NCI-H748 (cell line): ENCODE measurements at regions not wholly inside any gene's neighbourhood (a gene's known extent, or its start where the extent isn't known, plus 50 kb on each side); places are given as distances from the start of the nearest gene placed in this dataset.
A peak's percentile ranks its signal among the peaks of the same experiment; 100 is the strongest.
"Not testable (repeated sequence)": the region's sequence is repeated elsewhere in the genome, so short reads cannot be mapped to it uniquely, and the experiment has no call there.

Source experiments
- DNase-seq: peaks from one replicate; lab custom pipeline; 2025; ENCODE audit not compliant: unreplicated experiment; lab: John Stamatoyannopoulos, UW

DNA sequence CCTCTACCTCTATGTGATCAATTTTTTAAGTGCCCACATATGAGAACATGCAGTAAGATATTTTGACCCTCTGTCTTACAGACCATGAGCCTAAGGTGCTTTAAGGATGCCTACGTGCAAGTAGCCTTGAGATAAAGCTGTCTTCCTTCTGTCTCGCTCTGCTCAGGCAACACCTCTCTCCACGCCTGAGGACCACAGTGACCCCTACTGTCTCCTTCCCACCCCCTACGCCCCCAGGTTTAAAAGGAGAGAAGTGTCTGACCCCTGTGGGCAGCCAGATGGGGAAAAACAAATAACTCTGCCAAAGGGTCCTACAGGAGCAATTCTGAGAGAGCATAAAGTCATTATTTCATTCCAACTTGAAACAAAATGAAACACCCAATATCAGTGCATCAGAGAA is 286.4 kb upstream of the TMEM132C start:
- no peak for DNase-seq

DNA sequence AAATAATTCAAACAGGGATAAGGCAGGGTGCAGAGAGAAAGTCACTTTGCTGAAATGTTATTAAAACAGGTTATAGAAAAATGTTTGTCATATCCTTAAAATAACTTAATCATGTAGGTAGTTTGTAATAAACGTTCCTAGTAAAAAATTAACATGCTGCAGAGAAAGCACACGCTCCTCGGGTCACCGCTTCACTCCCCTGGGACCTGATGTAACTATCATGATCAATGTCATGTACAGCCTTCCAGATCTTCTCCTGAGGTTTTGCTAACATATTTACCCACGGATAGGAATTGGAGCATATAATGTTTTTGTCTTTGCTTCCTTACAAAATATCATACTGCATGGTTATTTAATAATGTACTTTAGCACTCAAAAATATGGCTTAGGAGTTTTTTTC is 285.1 kb upstream of the TMEM132C start:
- DNase-seq = no peak

DNA sequence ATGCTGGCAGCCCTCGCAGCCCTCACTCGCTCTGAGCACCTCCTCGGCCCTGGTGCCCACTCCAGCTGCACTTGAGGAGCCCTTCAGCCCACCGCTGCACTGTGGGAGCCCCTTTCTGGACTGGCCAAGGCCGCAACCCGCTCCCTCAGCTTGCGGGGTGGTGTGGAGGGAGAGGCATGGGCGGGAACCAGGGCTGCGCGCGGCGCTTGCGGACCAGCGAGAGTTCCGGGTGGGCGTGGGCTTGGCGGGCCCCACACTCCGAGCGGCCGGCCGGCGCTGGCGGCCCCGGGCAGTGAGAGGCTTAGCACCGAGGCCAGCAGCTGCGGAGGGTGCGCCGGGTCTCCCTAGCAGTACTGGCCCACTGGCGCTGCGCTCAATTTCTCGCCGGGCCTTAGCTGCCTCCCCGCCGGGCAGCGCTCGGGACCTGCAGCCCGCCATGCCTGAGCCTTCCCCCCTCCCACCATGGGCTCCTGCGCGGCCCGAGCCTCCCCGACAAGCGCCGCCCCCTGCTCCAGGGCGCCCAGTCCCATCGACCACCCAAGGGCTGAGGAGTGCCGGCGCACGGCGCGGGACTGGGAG is 283.7 kb upstream of the TMEM132C start:
- not testable (repeated sequence) for DNase-seq

DNA sequence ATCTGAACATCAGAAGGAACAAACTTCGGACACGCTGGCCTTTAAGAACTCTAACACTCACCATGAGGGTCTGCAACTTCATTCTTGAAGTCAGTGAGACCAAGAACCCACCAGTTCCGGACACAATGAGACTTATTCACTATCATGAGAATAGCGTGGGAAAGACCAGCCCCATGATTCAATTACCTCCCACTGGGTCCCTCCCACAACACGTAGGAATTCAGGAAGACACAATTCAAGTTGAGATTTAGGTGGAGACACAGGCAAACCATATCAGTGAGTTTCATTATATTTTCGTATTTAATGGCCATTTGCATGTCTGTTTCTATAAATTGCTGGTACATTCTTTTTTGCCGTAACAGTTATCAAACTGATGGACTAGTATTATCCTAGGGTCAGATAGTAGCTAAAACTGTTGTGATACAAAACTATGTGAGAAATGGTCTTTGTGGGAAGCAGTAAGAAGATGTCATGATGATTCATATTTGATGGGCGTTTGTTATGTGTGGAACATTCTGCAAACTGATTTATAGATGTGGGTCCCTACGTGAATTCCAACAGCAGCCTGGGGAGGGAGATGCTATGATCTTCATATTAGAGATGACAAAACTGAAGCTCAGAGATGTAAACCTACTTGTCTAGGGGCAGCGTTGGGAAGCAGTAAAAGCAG is 282.4 kb upstream of the TMEM132C start:
- no peak for DNase-seq

DNA sequence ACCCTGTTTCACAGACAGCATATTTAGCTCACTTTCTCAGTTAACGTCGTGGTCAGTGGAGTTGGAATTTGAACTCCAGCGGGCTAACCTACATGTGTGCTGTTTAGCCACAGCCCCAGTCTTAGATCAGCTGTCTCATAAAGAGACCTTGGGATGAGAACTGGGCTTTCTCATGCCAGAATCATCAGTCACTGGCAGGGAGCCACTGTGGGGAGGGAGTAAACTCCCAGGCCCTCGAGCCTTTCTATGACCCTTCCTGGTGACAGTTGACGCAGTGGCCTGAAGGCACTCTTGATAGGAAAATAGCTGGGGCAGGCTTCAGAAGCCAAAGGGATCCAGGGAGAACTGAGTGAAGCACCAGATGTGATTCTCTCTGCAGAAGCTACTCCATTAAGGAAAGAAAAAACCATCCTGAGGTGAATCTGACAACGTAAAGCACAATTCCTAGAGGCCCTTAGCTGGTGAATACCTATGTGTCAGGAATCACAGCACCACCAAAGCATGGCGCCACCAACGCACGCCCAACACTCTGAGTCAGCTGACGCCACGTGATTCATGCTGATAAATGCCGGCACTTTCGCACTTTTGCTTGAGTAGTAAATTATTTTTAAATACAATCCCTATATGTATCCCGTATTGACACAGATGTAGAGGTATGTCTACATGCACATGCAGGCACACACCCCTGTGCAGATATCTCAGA is 279.6 kb upstream of the TMEM132C start:
- DNase-seq = no peak

DNA sequence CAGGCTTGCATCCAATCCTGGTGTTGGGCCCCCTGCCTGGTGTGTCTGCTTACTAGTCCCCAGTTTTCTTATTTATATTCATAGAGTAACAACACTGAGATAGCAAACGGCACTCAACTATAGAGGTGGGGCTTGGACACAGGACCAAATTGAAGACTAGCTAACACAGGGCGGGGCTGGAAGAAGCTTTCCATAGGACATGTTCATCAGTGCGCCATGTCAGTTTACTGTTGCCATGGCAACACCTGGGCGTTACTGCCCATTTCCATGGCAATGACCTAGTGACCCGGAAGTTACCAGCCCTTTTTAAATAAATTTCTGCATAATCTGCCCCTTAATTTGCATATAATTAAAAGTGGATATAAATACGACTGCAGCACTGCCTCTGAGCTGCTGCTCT is 275.5 kb upstream of the TMEM132C start:
- peak; percentile 25 for DNase-seq

DNA sequence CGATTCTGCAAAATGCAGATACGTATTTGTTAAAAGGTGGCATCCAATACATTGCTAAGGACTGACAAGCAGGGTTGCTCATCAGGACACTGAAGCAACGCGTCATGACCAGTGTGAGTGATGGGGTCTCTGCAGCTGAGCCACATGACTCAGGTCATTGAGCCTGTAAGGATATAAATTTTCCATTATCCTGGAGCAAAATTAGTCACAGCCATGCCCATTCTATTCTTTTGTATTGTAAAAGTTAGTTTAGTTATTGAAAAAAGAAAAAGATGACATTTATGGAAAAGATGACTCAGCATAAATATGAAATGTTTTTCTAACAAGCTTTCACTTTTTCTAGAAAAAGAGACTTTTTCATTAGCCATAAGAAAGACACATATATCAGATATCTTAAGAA is 268.0 kb upstream of the TMEM132C start:
- no peak for DNase-seq

DNA sequence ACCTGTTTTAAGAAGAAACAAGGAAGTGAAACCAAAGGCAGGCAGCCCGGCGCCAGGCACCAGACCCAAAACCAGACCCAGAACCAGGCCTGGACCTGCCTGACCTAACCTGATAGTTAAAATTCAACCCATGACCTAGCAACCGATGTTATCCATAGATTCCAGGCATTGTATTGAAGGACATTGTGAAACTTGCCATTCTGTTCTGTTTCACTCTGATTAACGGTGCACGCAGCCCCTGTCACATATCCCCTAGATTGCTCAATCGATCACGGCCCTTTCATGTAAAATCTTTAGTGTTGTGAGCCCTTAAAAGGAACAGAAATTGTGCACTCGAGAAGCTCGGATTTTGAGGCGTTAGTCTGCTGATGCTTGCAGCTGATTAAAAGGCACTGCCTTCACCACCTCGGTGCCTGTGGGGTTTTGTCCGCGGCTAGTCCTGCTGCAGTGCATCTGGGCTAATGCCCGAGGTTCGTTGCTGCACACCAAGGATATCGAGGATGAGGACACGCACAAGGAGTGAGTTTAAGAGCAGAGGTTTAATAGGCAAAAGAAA is 262.5 kb upstream of the TMEM132C start:
- DNase-seq = no peak

DNA sequence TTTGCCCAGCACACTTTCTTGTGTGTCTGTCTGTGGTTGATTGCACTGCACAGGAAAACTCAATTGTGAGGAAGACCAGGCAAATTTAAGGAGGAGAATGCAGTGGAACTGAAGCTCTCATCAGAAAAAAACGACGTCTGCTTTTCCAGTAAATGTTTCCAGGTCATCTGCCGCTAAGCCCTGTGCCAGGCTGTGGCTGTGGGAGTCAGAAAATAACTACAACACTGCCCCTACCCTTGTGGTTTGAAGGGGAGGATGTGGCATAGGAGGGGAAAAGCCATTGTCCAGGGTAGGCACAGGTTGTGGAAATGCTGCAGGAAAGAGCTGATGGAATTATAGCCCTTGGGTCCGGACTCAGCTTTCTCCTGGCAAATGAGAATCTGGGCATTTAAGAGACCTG is 259.7 kb upstream of the TMEM132C start:
- DNase-seq = no peak

DNA sequence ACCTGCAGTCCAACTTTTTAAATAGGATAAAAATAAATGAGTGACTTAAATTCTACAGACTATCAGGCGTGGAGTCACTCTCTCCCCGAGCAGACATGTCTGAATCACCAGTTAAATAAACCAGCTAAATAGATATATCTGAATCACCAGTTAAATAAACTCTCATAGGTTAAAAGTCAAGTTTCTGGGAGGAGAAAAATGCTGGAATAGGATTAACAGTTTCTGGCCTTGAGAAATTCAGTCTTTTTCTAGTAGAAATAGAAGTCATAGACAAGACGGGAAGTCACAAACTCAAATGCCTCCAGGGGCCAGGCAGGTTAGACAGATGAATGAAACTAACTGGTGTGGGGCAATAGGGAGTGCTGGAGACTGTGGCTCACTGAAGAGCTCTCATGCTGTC is 258.6 kb upstream of the TMEM132C start:
- no peak for DNase-seq

DNA sequence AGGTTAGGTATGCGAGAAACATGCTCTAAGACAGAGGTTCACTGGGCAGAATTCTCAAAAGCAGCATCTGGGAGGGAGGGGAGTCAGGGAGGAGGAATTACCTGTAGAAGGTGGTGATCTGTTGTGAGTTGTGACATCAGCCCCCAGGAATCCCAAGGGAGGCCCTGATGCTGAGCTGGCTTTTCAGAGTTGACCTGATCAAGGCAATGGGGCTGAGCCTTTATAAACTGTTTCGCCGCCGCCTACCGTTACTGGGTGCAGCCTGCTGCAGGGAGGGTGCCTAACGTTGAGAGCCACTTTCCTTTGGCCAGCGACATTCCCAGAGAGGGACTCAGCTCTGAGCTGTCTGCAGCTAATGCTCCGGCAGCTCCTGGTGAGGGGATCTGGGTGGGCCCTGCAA is 257.9 kb upstream of the TMEM132C start:
- DNase-seq = no peak

DNA sequence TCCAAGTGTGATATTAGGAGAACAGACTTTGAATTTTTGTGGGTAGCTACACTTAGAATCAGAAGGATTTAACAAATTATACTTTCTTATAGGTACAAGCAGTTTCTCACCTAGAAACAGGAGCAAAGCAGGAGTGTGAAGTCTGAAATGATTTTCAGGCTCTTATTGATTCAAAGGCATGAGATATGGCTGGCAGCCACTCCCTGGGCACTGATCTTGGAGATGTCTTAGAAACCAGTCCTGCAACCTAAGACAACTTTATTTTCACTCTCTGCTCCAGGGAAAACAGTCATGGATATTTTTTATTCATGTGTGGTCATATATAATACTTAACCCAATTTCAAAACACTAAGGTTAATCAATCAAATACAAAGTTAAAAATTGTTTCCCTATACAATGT is 254.9 kb upstream of the TMEM132C start:
- no peak for DNase-seq

DNA sequence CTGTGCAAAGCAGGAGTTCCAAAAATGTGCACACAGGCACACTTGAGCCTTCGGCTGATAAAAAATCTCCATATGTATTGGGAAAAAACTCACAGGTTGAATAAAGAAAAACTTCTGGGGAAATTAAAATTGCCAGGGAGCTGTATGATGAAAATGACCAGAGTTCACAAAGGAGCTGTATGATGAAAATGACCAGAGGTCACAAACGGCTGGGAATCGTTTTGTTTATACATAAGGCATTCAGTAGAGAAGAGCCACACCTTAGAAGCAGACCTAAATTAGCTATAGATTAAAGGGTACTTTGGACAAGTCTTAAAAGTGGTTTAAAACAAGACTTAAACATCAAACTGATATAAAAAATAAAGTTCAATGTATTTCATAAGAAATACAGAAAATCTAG is 251.7 kb upstream of the TMEM132C start:
- peak; percentile 73 for DNase-seq

DNA sequence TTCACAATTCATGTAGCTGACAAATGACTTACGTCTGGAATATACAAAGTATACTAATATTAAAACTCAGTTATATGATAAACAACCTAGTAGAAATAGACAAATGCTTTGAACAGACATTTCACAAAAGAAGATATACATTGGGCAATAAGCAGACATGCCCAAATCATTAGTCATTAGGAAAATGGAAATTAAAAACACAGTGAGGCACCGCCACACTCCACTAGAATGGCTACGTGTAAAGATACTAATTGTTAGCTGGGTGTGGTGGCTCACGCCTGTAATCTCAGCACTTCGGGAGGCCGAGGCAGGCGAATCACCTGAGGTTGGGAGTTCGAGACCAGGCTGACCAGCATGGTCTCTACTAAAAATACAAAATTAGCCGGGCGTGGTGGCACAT is 248.9 kb upstream of the TMEM132C start:
- no peak for DNase-seq

DNA sequence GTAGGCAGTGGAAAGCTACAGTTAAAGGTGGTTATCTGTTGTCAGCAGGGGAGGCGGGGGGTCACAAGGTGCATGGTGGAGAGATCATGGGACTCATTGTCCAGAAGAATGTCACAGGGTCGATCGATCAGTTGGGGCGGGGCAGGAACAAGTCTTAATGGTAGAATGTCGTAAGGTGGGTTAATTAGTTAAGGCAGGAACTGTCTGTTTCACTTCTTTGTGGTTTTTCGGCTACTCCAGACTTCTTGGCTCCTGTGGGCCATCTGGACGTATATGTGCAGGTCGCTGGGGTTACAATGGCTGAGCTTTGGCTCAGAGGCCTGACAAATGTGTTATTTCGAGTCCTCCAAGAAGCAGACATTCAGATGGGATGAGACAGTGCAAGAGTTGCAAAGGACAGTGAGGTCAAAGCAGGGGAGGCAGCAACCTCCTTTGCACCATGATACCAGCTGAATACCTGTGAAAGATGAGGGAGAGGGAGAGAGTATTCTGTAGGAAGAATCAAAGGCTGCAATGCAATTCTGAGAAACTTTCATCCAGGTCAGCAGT is 246.9 kb upstream of the TMEM132C start:
- DNase-seq = no peak

DNA sequence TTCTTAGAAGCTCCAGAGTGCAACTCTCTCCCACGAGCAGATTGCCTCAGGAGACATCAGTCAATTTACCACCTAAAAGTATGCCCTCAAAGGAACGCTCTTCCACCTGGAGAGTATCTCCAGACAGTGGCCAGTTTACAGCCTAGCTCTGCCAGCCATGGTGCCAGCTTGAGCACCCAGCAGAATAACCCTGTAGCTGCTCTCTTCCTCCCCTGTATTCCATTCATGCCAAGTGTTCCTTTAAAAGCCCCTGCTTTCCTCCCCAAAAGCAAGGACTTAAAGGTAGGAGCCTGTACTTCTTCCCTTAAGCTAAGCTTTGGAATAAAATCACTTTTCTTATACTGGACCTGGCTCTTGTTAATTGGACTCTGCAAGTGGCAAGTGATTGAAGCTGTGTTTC is 245.4 kb upstream of the TMEM132C start:
- DNase-seq = no peak

DNA sequence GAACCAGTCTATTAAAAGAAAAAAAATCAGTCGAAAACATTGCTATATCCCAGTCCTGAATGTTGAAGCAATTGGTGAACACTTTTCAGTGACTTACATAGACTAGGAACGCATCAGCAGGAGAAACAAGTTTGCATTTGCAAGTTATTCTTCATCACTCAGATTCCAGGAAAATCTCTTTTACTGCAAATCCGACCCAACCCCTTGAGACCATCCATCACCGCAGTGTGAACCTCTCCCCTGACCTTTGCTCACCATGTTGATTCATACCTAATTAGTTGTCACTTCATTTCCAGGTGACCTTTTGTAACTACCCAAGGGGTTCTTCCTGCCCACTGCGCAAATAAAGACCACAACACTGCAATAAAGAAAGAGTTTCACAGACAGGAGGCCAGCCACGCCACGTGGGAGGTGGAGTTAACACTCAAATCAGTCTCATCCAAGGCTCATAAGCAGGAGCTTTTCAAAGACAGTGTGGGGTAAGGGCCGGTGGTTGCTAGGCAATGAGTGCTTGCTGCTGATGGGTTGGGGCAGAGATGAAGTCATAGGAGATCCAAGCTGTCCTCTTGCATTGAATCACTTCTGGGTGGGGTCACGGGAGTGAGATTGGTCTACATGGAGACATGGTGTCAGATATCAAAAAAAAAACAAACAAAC is 241.3 kb upstream of the TMEM132C start:
- peak; percentile 90 for DNase-seq

DNA sequence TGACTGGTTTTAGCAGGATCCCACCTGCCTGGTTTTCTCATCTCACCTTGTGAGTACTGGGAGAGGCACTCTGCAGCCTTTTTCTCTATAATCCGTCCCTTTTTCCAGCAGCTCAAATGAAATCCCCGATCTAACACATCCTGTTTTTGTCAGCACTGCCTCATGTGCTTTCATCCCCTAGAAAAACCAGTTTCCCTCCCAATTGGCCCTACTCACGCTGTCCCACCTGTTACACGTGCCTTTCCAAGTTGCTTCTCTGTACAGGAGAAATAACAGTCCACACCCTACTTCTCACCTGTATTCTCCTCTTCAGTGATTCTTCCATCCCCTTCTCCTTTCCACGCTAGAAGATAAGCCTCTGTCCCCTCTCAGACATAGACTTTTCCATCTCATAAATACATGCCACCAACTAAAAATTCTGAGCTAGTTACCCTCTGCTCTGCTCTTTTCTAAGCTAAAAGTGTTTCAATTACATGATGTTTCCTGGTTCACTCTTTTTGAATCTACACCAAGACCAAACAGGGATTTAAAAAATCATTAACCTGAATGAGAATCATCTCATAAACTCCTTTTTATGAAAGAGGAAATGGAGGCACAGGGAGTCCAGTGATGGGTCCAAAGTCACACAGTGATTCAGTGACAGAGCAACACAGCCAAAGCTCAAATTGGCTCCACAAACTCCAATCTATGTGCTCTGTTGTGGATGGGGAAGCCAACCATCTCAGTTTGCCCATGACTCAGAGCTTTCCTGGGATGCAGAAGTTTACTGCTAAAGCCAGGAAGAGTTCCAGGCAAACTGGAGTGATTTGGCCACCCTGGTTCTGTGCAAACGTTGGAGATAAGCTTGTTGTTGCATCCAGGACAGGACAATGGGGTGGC is 240.0 kb upstream of the TMEM132C start:
- no peak for DNase-seq

DNA sequence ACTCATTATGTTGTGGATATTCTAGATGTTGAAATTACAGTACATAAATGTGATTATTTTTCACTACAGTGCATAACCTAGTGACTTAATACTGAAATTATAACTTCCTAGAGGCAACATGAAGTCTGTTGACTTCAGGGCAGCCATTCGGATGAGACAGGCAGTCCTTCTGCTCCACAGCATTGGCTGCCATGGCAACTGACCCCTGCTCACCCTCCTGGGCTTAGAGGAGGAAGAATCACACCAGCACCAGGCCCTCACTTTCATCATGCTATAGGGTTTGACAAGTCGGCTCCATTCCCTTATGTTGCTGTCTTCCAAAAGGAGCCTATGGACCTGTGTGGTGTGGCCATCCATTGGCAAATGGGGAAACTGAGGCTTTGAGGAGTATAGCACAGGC is 233.5 kb upstream of the TMEM132C start:
- peak; percentile 30 for DNase-seq

DNA sequence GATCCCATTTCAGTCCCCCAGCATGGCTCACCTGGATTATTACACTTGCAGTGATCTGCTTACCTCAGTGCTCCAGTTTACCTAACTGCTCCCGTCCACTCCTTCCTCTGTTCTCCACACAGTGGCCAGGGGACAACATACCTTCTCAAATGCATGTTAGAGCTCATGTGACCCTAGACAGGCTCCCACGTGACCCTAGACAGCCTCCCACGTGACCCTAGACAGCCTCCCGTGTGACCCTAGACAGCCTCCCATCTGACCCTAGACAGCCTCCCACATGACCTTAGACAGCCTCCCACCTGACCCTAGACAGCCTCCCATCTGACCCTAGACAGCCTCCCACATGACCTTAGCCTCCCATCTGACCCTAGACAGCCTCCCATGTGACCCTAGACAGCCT is 226.0 kb upstream of the TMEM132C start:
- DNase-seq = no peak
